Kidney glomerular epithelial cell (primary cell): ENCODE measurements at regions not wholly inside any gene's neighbourhood (a gene's known extent, or its start where the extent isn't known, plus 50 kb on each side); places are given as distances from the start of the nearest gene placed in this dataset.
"Not testable (repeated sequence)": the region's sequence is repeated elsewhere in the genome, so short reads cannot be mapped to it uniquely, and the experiment has no call there.

ENCODE experiments used
- DNase-seq: peaks from one replicate; lab custom pipeline; 2025; lab: John Stamatoyannopoulos, UW

GRCh38 chr4:177802661-177803060, 360.4 kb upstream of the AGA start:
- DNase-seq = no peak

DNA sequence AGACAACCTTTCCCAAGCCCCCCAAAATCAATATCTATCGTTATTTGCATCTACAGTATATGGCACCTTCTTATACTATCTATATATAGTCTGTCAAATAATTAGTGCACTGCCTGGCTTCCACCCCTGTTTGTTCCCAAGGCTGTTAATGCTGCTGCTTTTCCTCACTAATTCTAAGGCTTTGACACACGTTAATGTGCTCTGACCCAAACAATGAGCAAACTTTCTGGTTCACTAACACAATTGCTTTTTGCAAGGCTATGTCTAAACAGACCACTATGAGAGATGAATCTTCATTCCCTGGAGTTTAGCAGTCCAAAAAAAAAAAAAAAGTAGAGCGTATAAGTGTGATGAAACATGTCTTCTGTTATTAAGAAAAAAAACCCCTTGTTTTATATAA, 360.9 kb upstream of the AGA start:
- no peak for DNase-seq

DNA sequence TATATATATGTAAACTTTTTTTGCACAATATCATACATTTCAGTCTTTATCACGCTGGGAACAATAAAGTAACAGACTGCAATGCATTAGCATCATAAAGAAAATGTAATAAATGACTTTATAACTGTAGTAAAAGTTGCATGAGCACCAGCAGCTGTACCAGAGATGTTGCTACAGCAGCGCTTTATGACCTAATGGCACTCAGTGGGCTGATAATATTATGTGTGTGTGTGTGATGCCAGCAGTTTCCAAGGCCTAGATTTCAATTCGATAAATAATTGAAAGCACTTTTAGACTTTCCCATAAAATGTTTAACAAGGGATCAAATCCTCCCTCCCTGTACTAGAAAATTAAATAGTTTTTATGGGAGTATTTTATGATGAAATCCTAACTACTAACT, 367.6 kb upstream of the AGA start:
- DNase-seq = no peak

- no peak for DNase-seq
These were observed 368.0 kb upstream of the AGA start for GRCh38 chr4:177810220-177810619.

DNA sequence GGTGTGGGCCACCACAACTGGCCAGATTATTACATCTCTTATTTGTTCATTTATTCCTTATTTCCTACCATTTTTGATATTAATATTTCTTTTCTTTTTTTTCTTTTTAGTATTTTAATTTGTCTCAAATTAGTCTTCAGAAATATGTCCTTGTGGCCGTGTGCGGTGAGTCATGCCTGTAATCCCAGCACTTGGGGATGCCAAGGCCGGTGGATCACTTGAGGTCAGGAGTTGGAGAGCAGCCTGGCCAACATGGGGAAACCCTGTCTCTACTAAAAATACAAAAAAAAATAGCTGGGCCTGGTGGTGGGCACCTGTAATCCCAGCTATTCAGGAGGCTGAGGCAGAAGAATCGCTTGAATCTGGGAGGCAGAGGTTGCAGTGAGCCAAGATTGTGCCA, 376.2 kb upstream of the AGA start:
- not testable (repeated sequence) for DNase-seq

- no peak for DNase-seq
These were observed 384.7 kb upstream of the AGA start for GRCh38 chr4:177826973-177827372.

- no peak for DNase-seq
These were observed 399.0 kb upstream of the AGA start for GRCh38 chr4:177841258-177841657.

- no peak for DNase-seq
These were observed 411.0 kb upstream of the AGA start for GRCh38 chr4:177853229-177853628.

DNA sequence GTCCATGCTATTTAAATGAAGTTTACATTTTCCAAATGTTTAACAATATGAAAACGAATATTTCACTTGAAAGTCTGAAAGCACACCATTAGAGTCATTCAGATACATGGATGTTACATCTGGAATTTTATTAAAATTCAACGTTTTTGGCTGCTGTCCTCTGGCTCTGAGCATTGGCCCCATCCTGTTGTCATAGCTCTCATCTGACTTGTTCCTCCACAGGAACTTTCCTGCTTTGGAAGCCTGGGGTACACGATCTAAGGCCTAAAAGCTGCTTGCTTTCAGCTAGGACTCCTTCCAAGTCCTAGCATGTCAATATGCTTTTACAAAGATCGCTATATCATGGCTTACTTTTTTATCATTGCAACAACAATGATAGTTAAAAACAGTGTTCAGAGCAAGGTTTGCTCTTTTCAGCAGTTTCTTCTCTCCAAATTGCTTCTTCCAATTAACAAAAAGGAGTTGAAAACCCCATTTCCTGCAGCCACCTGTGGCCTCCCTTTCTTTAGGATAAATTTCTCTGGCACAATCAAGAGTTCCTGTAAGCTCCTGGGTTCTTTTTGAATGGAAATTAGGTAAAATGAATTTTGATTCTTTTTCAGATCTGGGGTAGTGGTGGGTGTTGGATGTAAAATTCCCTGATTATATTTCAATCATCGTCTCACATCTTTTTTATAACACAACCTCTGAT, 413.4 kb upstream of the AGA start:
- no peak for DNase-seq

DNA sequence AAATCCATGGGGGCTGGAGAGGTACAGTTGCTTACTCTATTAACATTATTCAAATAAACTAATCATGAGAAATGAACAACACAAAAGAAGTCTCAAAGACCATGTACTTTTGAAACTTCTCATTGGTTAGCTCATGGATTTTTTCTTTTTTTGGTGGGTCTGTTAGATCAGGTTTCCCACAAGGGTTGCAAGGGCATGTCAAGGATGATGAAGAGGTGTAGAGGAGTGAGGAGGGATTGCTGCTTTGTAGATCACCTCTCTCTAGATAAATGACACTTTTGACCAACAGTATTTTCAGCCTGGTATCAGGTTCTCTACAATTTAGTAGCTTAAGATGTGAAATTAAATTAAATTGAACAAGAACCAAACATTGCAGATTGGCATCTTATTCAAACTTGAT, 417.9 kb upstream of the AGA start:
- no peak for DNase-seq

GRCh38 chr4:177861551-177862094, 419.4 kb upstream of the AGA start:
- DNase-seq = no peak

GRCh38 chr4:177862541-177863176, 420.4 kb upstream of the AGA start:
- DNase-seq = no peak

DNA sequence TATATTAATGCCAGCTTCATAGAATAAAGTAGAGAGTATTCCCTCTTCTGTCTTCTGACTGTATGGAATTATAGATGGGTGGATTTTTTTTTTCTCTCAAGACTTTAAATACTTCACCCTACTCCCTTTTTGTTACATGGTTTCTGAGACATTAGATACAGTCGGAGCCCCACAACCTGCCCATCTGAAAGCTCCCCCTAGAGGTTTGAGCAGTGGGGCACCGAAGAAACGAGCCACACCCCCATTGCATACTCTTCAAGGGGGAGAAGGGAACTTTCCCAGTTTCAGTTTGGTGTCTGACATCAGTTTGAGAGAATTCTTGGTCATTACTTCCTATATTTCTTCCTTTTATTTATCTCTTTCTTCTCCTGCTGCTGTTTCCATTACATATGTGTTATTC, 437.6 kb upstream of the AGA start:
- no peak for DNase-seq

DNA sequence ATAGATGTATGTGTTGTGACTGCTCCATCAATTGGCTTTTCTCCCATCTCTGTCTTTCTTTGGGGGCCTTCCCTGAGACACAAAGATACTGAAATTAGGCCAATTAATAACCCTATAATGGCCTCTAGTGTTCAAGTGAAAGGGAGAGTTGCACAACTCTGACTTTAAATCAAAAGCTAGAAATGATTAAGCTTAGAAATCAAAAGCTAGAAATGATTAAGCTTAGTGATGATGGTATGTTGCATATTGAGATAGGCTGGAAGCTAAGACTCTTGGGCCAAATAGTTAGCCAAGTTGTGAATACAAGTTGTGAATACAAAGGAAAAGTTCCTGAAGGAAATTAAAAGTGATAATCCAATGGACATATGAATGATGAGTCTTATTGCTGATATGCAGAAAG, 452.9 kb upstream of the AGA start:
- no peak for DNase-seq

GRCh38 chr4:177901786-177902185, 459.5 kb upstream of the AGA start:
- no peak for DNase-seq

GRCh38 chr4:177902386-177902785, 460.1 kb upstream of the AGA start:
- DNase-seq = no peak

DNA sequence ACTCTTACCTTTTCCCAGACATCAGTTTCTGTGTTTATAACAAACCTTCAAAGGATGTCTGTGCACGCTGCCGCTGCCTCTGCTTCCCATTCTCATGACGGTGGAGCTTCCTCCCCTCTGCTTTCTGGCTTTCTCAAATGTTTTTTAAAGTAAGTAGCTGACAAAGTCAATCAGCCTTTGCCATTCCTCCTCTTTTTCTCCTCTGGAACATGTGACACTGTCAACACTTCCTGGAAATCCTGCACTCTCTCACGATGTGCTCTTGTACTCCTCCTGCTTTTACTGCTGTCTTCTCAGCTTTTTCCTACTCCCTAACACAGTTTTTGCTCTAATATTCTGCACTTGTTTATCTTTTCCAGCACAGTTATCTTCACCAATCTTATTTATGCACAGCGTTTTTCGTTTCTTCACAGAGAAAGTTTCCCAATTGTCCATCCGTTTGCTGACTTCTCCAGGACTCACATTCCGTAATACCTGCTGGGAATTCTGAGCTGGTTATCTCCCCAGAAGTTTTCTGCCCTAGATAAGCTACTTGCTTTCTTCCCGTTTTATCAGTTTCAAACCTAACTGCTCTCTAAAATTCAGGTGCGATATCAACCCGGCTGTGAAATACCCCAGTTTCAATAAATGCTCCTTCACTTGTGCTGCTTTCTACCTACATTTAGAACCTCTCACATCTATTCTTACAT, 465.6 kb upstream of the AGA start:
- DNase-seq = no peak

- no peak for DNase-seq
These were observed 479.5 kb upstream of the AGA start for GRCh38 chr4:177921715-177922114.

- no peak for DNase-seq
These were observed 481.7 kb upstream of the AGA start for GRCh38 chr4:177923888-177924287.

GRCh38 chr4:177937041-177937440, 494.8 kb upstream of the AGA start:
- no peak for DNase-seq

DNA sequence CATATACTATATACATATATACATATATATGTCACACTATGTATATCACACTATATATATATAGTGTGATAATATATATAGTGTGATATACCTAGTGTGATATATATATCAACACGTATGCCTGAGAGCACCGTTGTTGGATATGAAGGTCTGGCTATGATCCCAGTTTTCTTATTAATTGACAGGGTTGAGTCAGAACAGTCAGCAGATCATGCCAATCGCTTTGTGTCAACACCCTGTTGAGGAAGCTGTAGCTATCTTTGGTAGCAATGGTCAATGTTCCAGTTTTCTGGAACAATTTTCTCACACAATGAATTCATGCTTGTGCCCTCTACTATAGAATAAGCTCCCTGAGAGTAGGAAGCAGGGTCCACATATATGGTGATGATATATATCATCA, 496.0 kb upstream of the AGA start:
- no peak for DNase-seq

GRCh38 chr4:177945268-177945667, 503.0 kb upstream of the AGA start:
- no peak for DNase-seq

DNA sequence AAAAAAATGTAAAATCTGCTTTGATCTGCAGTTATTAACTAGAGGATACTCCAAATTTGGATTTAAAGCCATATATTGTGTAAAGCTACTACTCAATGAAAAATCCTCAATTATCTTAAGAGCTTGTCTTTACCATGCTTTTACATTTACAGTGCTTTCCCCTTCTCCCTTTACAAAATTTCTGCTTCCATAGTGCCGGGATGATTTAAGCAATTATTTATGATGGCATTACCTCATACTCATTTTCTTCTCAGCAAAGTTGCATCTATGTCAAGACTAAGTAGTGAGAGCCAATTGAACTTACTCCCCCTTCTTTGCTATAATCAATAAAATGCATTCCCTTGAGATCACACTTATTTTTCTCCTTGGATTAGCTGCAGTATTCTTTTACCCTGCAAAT, 505.4 kb upstream of the AGA start:
- no peak for DNase-seq
